ENCODE measurements at regions not wholly inside any gene's neighbourhood (a gene's known extent, or its start where the extent isn't known, plus 50 kb on each side); places are given as distances from the start of the nearest gene placed in this dataset.

DNA sequence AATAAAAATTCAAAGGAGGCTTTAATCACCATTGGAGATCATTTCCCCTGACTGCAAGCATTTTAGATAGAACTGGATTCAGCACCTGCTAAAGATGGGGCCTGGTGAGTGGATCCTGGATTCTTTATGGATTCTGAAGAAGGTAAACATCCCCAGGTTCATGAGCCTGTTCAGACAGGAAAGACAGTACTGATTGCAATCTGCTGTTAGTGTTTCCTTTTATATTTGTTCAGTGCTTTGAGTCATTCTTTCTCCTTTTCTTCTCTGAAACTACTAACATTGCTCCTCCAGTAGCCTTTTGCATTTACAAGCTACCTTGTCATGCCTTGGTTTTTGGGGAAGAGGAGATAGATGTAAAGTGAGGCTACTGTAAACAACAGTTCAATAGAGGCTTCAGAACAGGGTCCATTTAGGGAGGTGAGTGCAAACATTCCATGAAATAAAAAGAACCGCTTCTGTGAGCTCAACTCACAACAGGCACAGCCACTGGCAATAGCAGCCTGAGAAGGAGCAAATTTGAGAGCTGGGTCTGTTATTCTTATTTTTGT lies 66.4 kb upstream of the PRL start:
- H3K36me3 ChIP-seq (ENCODE audit: insufficient read depth) = no peaks in the 10 kb centered on the region
- peaks cover 33% of the 10 kb centered on the region for H3K4me1 ChIP-seq (ENCODE audit: insufficient read depth)
- Mint-ChIP-seq H3K27me3 (ENCODE audit: insufficient read depth, low read depth, poor library complexity) (peaks cover 2% of the 10 kb centered on the region), H3K9me3 (peaks cover 3% of the 10 kb centered on the region; the same call in 1 of the 3 replicates), H3K4me3 (no peak overlapping the region), H3K4me1 (peaks cover 29% of the 10 kb centered on the region), H3K27ac (no peak overlapping the region), H3K36me3 (ENCODE audit: low read depth) (0 out of 3 replicates have a peak, but pooled peaks cover 3% of the 10 kb centered on the region)
- DNase-seq (ENCODE audit: low spot score) (no peak), ATAC-seq (no peak)
- no peak for TF ChIP-seq CREB1 (CRISPR knock-in tag; IDR thresholded peaks at IDR 0.05; ENCODE audit: low read depth)
- no peak for TF ChIP-seq EZH2 (IDR thresholded peaks at IDR 0.05; ENCODE audit: low read depth, unreplicated experiment)
- TF ChIP-seq EZH2phosphoT487 (IDR thresholded peaks at IDR 0.05; ENCODE audit: unreplicated experiment) = no peak
- TF ChIP-seq REST (IDR thresholded peaks at IDR 0.05; ENCODE audit: unreplicated experiment) = no peak
- TF ChIP-seq, protein P1, sequence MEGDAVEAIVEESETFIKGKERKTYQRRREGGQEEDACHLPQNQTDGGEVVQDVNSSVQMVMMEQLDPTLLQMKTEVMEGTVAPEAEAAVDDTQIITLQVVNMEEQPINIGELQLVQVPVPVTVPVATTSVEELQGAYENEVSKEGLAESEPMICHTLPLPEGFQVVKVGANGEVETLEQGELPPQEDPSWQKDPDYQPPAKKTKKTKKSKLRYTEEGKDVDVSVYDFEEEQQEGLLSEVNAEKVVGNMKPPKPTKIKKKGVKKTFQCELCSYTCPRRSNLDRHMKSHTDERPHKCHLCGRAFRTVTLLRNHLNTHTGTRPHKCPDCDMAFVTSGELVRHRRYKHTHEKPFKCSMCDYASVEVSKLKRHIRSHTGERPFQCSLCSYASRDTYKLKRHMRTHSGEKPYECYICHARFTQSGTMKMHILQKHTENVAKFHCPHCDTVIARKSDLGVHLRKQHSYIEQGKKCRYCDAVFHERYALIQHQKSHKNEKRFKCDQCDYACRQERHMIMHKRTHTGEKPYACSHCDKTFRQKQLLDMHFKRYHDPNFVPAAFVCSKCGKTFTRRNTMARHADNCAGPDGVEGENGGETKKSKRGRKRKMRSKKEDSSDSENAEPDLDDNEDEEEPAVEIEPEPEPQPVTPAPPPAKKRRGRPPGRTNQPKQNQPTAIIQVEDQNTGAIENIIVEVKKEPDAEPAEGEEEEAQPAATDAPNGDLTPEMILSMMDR (conservative IDR thresholded peaks at IDR 0.05; ENCODE audit: low read depth in 2 of 2) = no peak
- TF ChIP-seq ZNF331 (CRISPR knock-in tag; IDR thresholded peaks at IDR 0.05; ENCODE audit: low read depth) = no peak
- TF ChIP-seq NANOG (IDR thresholded peaks at IDR 0.05; ENCODE audit: borderline replicate concordance) = no peak
- no peak for TF ChIP-seq POLR2AphosphoS5 (IDR thresholded peaks at IDR 0.05; ENCODE audit: low read depth)
- no peak for TF ChIP-seq ZNF114 (CRISPR knock-in tag; IDR thresholded peaks at IDR 0.05)
- H3K27me3 ChIP-seq (ENCODE audit: insufficient read depth) = no peaks in the 10 kb centered on the region
- H3K79me2 ChIP-seq (replicated peaks; ENCODE audit: insufficient read depth) = no peaks in the 10 kb centered on the region
- no peak overlapping the region for H3K4me3 ChIP-seq
- peak overlapping the region; percentile 87 for H2AFZ ChIP-seq
- H3K27ac ChIP-seq (ENCODE audit: low read depth) = no peak overlapping the region
- H3K9me2 ChIP-seq (ENCODE audit: insufficient read depth) = no peaks in the 10 kb centered on the region
- no peaks in the 10 kb centered on the region for H3F3A ChIP-seq (replicated peaks; ENCODE audit: low read depth)
- H3K4me2 ChIP-seq = no peak overlapping the region
- H4K20me1 ChIP-seq (replicated peaks; ENCODE audit: insufficient read depth) = no peaks in the 10 kb centered on the region

- peaks cover 3% of the 10 kb centered on the region; the same call in 1 of the 3 replicates for H3K9me3 Mint-ChIP-seq
- no peak overlapping the region for H3K27ac ChIP-seq (ENCODE audit: low read depth)
- H3K4me3 ChIP-seq = no peak overlapping the region
- peaks cover 29% of the 10 kb centered on the region for H3K4me1 Mint-ChIP-seq
- no peak overlapping the region for H3K4me3 Mint-ChIP-seq
- no peak overlapping the region for H3K27ac Mint-ChIP-seq
- no peak overlapping the region for H3K4me2 ChIP-seq
- no peak for ATAC-seq
- no peak for DNase-seq (ENCODE audit: low spot score)
- peaks cover 2% of the 10 kb centered on the region for H3K27me3 Mint-ChIP-seq (ENCODE audit: insufficient read depth, low read depth, poor library complexity)
- 0 out of 3 replicates have a peak, but pooled peaks cover 3% of the 10 kb centered on the region for H3K36me3 Mint-ChIP-seq (ENCODE audit: low read depth)
- H3F3A ChIP-seq (replicated peaks; ENCODE audit: low read depth) = no peaks in the 10 kb centered on the region
- H3K4me1 ChIP-seq (ENCODE audit: insufficient read depth) = peaks cover 33% of the 10 kb centered on the region
- H3K9me2 ChIP-seq (ENCODE audit: insufficient read depth) = no peaks in the 10 kb centered on the region
- H3K79me2 ChIP-seq (replicated peaks; ENCODE audit: insufficient read depth) = no peaks in the 10 kb centered on the region
- no peaks in the 10 kb centered on the region for H4K20me1 ChIP-seq (replicated peaks; ENCODE audit: insufficient read depth)
- no peaks in the 10 kb centered on the region for H3K36me3 ChIP-seq (ENCODE audit: insufficient read depth)
- no peaks in the 10 kb centered on the region for H3K27me3 ChIP-seq (ENCODE audit: insufficient read depth)
- peak overlapping the region; percentile 87 for H2AFZ ChIP-seq
- TF ChIP-seq JUNB (IDR thresholded peaks at IDR 0.05; ENCODE audit: unreplicated experiment) = no peak
- TF ChIP-seq EZH2 (IDR thresholded peaks at IDR 0.05; ENCODE audit: low read depth, unreplicated experiment) = no peak
- TF ChIP-seq, protein P1 (conservative IDR thresholded peaks at IDR 0.05; ENCODE audit: low read depth in 2 of 2) = no peak
- no peak for TF ChIP-seq CREB1 (CRISPR knock-in tag; IDR thresholded peaks at IDR 0.05; ENCODE audit: low read depth)
- no peak for TF ChIP-seq EZH2phosphoT487 (IDR thresholded peaks at IDR 0.05; ENCODE audit: unreplicated experiment)
- no peak for TF ChIP-seq REST (IDR thresholded peaks at IDR 0.05; ENCODE audit: unreplicated experiment)
- no peak for TF ChIP-seq POLR2AphosphoS5 (IDR thresholded peaks at IDR 0.05; ENCODE audit: low read depth)
Observed at GRCh38 chr6:22363714-22364239, 66.9 kb upstream of the PRL start.

All from GM23338 (cell line).